Naive thymus-derived CD4-positive, alpha-beta T cell (primary cell): ENCODE measurements at regions not wholly inside any gene's neighbourhood (a gene's known extent, or its start where the extent isn't known, plus 50 kb on each side); places are given as distances from the start of the nearest gene placed in this dataset.

ENCODE experiments used
- ATAC-seq: fragments of 150-1000 bp; cut with Tn5 transposase; 2 replicates; pipeline ENCODE4 v1.10.0; 2021; ENCODE audit warnings: mild to moderate bottlenecking, moderate library complexity
- CTCF ChIA-PET: fragments of 350-600 bp; sonication (Branson Sonifier 250); formaldehyde crosslinking; loops from one replicate; lab custom pipeline; 2021; ENCODE audit warnings: antibody characterized with exemption; lab: Charles Lee
- POLR2A ChIA-PET: fragments of 350-600 bp; sonication (Branson Sonifier 250); formaldehyde crosslinking; loops from one replicate; lab custom pipeline; 2021; ENCODE audit warnings: antibody characterized with exemption, inconsistent platforms; lab: Charles Lee
- DNase-seq, 9 donors: peaks; one replicate each; pipeline versions ENCODE4 v3.0.0 to v3.0.0-alpha.2; 2020 to 2022; ENCODE audit warnings: mixed read lengths in 1 of 9
- H3K27ac ChIP-seq: one replicate; pipeline ENCODE4 v1.7.0; 2013; ENCODE audit warnings: mild to moderate bottlenecking, low read depth, low read length, moderate library complexity
- H3K27me3 ChIP-seq, 2 donors: one replicate each; pipeline ENCODE4 v1.7.0; 2013; ENCODE audit warnings: low read length in 2 of 2, mild to moderate bottlenecking in 2 of 2, moderate library complexity in 2 of 2; ENCODE audit not compliant: control insufficient read depth in 2 of 2, insufficient read depth in 2 of 2
- H3K36me3 ChIP-seq, 3 experiments: 1 replicate in 2 of 3; 2 replicates in 1 of 3; pipeline ENCODE4 v1.7.0; 2013; ENCODE audit warnings: low read length in 3 of 3, mild to moderate bottlenecking in 3 of 3, moderate library complexity in 1 of 3; ENCODE audit not compliant: insufficient read depth in 3 of 3, control insufficient read depth in 2 of 3
- H3K4me1 ChIP-seq, 2 donors: one replicate each; pipeline ENCODE4 v1.7.0; 2013; ENCODE audit warnings: low read length in 2 of 2, mild to moderate bottlenecking in 2 of 2, moderate library complexity in 1 of 2; ENCODE audit not compliant: control insufficient read depth in 2 of 2, insufficient read depth in 2 of 2
- H3K4me3 ChIP-seq: 2 replicates; pipeline ENCODE4 v1.7.0; 2013; ENCODE audit warnings: mild to moderate bottlenecking, low read length
- H3K9me3 ChIP-seq, 3 experiments: 1 replicate in 2 of 3; 2 replicates in 1 of 3; pipeline ENCODE4 v1.7.0; 2013; ENCODE audit warnings: low read length in 3 of 3; ENCODE audit not compliant: control insufficient read depth in 2 of 3
- H3K27ac Mint-ChIP-seq, 9 donors: one replicate each; pipeline ENCODE4 v1.8.0; 2020 to 2022; ENCODE audit warnings: mixed read lengths in 9 of 9, mild to moderate bottlenecking in 8 of 9, moderate library complexity in 5 of 9, inconsistent platforms in 2 of 9
- H3K27me3 Mint-ChIP-seq, 5 donors: one replicate each; pipeline ENCODE4 v1.8.0; 2021 to 2022; ENCODE audit warnings: mixed read lengths in 5 of 5, mild to moderate bottlenecking in 1 of 5
- H3K36me3 Mint-ChIP-seq, 5 donors: one replicate each; pipeline ENCODE4 v1.8.0; 2020 to 2022; ENCODE audit warnings: mixed read lengths in 5 of 5, mild to moderate bottlenecking in 3 of 5, inconsistent platforms in 1 of 5
- H3K4me1 Mint-ChIP-seq, 7 donors: one replicate each; pipeline ENCODE4 v1.8.0; 2020 to 2022; ENCODE audit warnings: mixed read lengths in 7 of 7, mild to moderate bottlenecking in 3 of 7, inconsistent platforms in 1 of 7
- H3K4me3 Mint-ChIP-seq, 10 donors: one replicate each; pipeline ENCODE4 v1.8.0; 2020 to 2022; ENCODE audit warnings: mild to moderate bottlenecking in 10 of 10, mixed read lengths in 10 of 10, moderate library complexity in 6 of 10, inconsistent platforms in 2 of 10
- H3K9me3 Mint-ChIP-seq, 11 donors: one replicate each; pipeline ENCODE4 v1.8.0; 2020 to 2022; ENCODE audit warnings: mixed read lengths in 11 of 11, mild to moderate bottlenecking in 4 of 11, inconsistent platforms in 1 of 11, moderate library complexity in 1 of 11
- intact Hi-C, 2 donors: fragments of 100-400 bp; cut with micrococcal nuclease; formaldehyde crosslinking; loops; one replicate each; pipeline ENCODE4 v1.15.1; 2023

DNA sequence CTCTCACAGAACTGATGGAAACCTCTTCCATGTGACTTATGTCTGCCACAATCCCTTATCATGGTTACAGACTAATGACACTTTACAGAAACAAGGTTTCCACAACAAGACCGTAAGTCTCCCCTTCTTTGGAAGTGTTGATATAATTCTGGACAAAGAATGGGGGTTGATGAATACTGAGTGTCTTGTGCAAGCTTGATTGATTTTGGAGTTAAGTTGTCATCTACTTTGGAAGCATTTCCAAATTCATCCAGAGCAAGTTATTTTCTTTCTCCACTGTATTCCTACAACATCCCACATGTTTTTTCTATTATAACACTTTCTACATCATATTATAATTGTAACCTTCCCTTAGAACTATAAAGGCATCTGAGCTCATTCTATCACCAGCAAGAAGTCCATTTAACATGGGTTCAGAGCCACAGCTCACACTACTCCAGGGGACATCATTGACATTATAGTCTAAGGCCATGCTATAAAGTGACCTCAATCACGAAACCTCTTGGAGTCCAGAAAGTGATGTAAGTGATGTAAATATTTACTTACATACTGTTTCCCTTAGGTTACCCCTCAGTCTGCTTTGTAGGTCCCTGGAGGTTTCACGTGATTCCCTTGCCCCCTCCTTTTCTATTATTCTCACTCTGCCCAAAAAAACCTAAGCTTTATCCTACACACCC is 125.7 kb upstream of the PBX1 start:
- intact Hi-C loops, result no loop called here
- CTCF ChIA-PET, result no interaction called here
- POLR2A ChIA-PET, result no interaction called here
- Histone ChIP-seq H3K36me3 (no peaks in the 10 kb centered on the region), H3K4me3 (no peak overlapping the region), H3K9me3 (no peaks in the 10 kb centered on the region), H3K4me1 (no peaks in the 10 kb centered on the region), H3K27ac (no peak overlapping the region), H3K27me3 (no peaks in the 10 kb centered on the region)
- ATAC-seq, result no peak
- Mint-ChIP-seq H3K27me3 (no peaks in the 10 kb centered on the region), H3K27ac (no peak overlapping the region), H3K4me1 (no peaks in the 10 kb centered on the region), H3K36me3 (no peaks in the 10 kb centered on the region), H3K4me3 (no peak overlapping the region), H3K9me3 (peaks cover 0 to 24% (median 3%) of the 10 kb centered on the region in 11 donors)
- no peak for DNase-seq

- CTCF ChIA-PET, result no interaction called here
- H3K4me1 Mint-ChIP-seq, result no peaks in the 10 kb centered on the region
- POLR2A ChIA-PET, result no interaction called here
- DNase-seq (no peak), ATAC-seq (no peak)
- peaks cover 0 to 24% (median 3%) of the 10 kb centered on the region in 11 donors for H3K9me3 Mint-ChIP-seq
- no peak overlapping the region for H3K27ac Mint-ChIP-seq
- no peak overlapping the region for H3K4me3 Mint-ChIP-seq
- Histone ChIP-seq H3K27ac (no peak overlapping the region), H3K36me3 (no peaks in the 10 kb centered on the region), H3K27me3 (no peaks in the 10 kb centered on the region), H3K4me1 (no peaks in the 10 kb centered on the region), H3K9me3 (no peaks in the 10 kb centered on the region), H3K4me3 (no peak overlapping the region)
- no peaks in the 10 kb centered on the region for H3K36me3 Mint-ChIP-seq
- intact Hi-C loops, result no loop called here
- H3K27me3 Mint-ChIP-seq, result no peaks in the 10 kb centered on the region
These were observed 125.2 kb upstream of the PBX1 start for GRCh38 chr1:164433818-164434170.

- intact Hi-C loops, result no loop called here
- Mint-ChIP-seq H3K4me1 (no peaks in the 10 kb centered on the region), H3K27me3 (no peaks in the 10 kb centered on the region), H3K9me3 (peaks cover 0 to 5% (median 0%) of the 10 kb centered on the region in 11 donors), H3K4me3 (no peak overlapping the region), H3K36me3 (no peaks in the 10 kb centered on the region), H3K27ac (no peak overlapping the region)
- H3K27me3 ChIP-seq, result no peaks in the 10 kb centered on the region
- no peak overlapping the region for H3K27ac ChIP-seq
- no peak for ATAC-seq
- DNase-seq, result no peak
- POLR2A ChIA-PET, result no interaction called here
- no peaks in the 10 kb centered on the region for H3K4me1 ChIP-seq
- H3K4me3 ChIP-seq, result no peak overlapping the region
- no peaks in the 10 kb centered on the region for H3K36me3 ChIP-seq
- no peaks in the 10 kb centered on the region for H3K9me3 ChIP-seq
- CTCF ChIA-PET, result no interaction called here
These were observed 118.8 kb upstream of the PBX1 start for GRCh38 chr1:164440232-164440631.

DNA sequence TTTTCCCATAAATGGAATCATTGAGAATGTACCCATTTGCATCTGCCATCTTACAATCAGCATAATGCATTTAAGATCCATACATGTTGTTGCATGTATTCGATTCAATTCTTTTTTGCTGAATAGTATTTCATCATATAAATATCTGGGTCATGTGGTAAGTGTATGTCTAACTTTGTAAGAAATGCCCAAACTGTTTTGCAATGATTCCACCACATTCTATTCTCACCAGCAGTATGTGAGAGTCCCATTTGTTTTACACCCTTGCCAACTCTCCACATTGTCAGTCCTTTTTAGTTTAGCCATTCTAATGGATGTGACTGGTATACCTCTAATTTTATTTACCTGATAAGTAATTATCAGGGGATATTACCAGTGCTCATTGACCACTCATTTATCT is 115.8 kb upstream of the PBX1 start:
- no peak for DNase-seq
- Histone ChIP-seq H3K4me1 (no peaks in the 10 kb centered on the region), H3K27me3 (no peaks in the 10 kb centered on the region), H3K27ac (no peak overlapping the region), H3K9me3 (no peaks in the 10 kb centered on the region), H3K4me3 (no peak overlapping the region), H3K36me3 (no peaks in the 10 kb centered on the region)
- intact Hi-C loops, result no loop called here
- Mint-ChIP-seq H3K4me1 (no peaks in the 10 kb centered on the region), H3K27ac (no peak overlapping the region), H3K36me3 (no peaks in the 10 kb centered on the region), H3K4me3 (no peak overlapping the region), H3K27me3 (no peaks in the 10 kb centered on the region), H3K9me3 (peaks cover 0 to 10% (median 3%) of the 10 kb centered on the region in 11 donors)
- CTCF ChIA-PET, result no interaction called here
- no peak for ATAC-seq
- POLR2A ChIA-PET, result no interaction called here

GRCh38 chr1:164443836-164444235 is 115.1 kb upstream of the PBX1 start:
- CTCF ChIA-PET, result no interaction called here
- no peak for DNase-seq
- no peak for ATAC-seq
- Mint-ChIP-seq H3K27me3 (no peaks in the 10 kb centered on the region), H3K4me3 (no peak overlapping the region), H3K36me3 (no peaks in the 10 kb centered on the region), H3K9me3 (peaks cover 0 to 10% (median 3%) of the 10 kb centered on the region in 11 donors), H3K27ac (no peak overlapping the region), H3K4me1 (no peaks in the 10 kb centered on the region)
- Histone ChIP-seq H3K4me1 (no peaks in the 10 kb centered on the region), H3K4me3 (no peak overlapping the region), H3K9me3 (no peaks in the 10 kb centered on the region), H3K27me3 (no peaks in the 10 kb centered on the region), H3K36me3 (no peaks in the 10 kb centered on the region), H3K27ac (no peak overlapping the region)
- intact Hi-C loops, result no loop called here
- POLR2A ChIA-PET, result no interaction called here

DNA sequence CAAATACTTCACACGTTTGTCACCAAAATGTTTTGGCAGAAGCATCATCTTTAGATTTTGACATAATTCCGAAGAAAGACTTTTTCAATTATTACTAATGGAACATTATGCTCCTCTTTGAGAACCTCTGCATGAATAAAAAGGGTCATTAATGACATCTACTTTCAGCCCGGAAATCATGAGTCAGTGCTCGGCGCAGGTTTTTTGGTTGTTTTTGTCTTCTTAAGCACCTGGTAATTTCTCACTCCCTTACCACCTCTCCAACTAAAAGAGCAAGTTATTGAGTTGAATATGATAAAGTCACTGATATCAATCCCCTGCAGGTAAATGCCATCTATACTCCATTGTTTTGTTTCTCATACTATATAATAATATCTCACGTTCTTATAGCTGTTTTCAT is 113.0 kb upstream of the PBX1 start:
- no peaks in the 10 kb centered on the region for H3K27me3 Mint-ChIP-seq

GRCh38 chr1:164452549-164452948 is 106.4 kb upstream of the PBX1 start:
- Mint-ChIP-seq H3K36me3 (peaks cover 0 to 4% (median 0%) of the 10 kb centered on the region in 5 donors), H3K4me3 (no peak overlapping the region), H3K9me3 (peaks cover 6 to 34% (median 12%) of the 10 kb centered on the region in 11 donors), H3K27ac (no peak overlapping the region), H3K4me1 (peaks cover 0 to 2% (median 0%) of the 10 kb centered on the region in 7 donors), H3K27me3 (peaks cover 0 to 4% (median 0%) of the 10 kb centered on the region in 5 donors)
- intact Hi-C loops, result no loop called here
- H3K36me3 ChIP-seq, result no peaks in the 10 kb centered on the region
- H3K9me3 ChIP-seq, result no peaks in the 10 kb centered on the region
- H3K27me3 ChIP-seq, result no peaks in the 10 kb centered on the region
- DNase-seq (no peak), ATAC-seq (no peak)
- POLR2A ChIA-PET, result no interaction called here
- no peak overlapping the region for H3K27ac ChIP-seq
- no peaks in the 10 kb centered on the region for H3K4me1 ChIP-seq
- CTCF ChIA-PET, result no interaction called here
- H3K4me3 ChIP-seq, result no peak overlapping the region

More for the DNA sequence above, 113.0 kb upstream of the PBX1 start:
- ATAC-seq (no peak), DNase-seq (no peak)
- no peaks in the 10 kb centered on the region for H3K4me1 Mint-ChIP-seq
- H3K27ac ChIP-seq, result no peak overlapping the region
- no peak overlapping the region for H3K4me3 ChIP-seq
- H3K27me3 ChIP-seq, result no peaks in the 10 kb centered on the region
- ChIA-PET POLR2A (no interaction called here), CTCF (no interaction called here)
- H3K36me3 Mint-ChIP-seq, result no peaks in the 10 kb centered on the region
- H3K9me3 ChIP-seq, result no peaks in the 10 kb centered on the region
- peaks cover 0 to 12% (median 5%) of the 10 kb centered on the region in 11 donors for H3K9me3 Mint-ChIP-seq
- H3K36me3 ChIP-seq, result no peaks in the 10 kb centered on the region
- no peak overlapping the region for H3K27ac Mint-ChIP-seq
- H3K4me3 Mint-ChIP-seq, result no peak overlapping the region
- intact Hi-C loops, result no loop called here
- no peaks in the 10 kb centered on the region for H3K4me1 ChIP-seq
